ENCODE measurements at regions not wholly inside any gene's neighbourhood (a gene's known extent, or its start where the extent isn't known, plus 50 kb on each side); places are given as distances from the start of the nearest gene placed in this dataset.

DNA sequence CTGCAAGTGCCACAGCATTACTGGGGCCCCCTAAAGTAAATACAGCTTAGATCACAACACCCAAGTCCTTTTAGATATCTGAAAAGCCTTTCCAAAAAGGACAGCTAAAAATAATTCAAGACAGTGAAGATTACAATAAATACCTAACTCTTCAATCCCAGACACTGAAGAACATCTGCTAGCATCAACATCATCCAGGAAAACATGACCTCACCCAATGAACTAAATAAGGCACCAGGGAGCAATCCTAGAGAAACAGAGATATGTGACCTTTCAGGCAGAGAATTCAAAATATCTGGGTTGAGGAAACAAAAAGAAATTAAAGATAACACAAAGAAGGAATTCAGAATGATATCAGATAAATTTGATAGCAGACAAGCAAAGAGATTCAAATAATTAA is 71.7 kb upstream of the TTC14 start:
- TF ChIP-seq, protein P1, sequence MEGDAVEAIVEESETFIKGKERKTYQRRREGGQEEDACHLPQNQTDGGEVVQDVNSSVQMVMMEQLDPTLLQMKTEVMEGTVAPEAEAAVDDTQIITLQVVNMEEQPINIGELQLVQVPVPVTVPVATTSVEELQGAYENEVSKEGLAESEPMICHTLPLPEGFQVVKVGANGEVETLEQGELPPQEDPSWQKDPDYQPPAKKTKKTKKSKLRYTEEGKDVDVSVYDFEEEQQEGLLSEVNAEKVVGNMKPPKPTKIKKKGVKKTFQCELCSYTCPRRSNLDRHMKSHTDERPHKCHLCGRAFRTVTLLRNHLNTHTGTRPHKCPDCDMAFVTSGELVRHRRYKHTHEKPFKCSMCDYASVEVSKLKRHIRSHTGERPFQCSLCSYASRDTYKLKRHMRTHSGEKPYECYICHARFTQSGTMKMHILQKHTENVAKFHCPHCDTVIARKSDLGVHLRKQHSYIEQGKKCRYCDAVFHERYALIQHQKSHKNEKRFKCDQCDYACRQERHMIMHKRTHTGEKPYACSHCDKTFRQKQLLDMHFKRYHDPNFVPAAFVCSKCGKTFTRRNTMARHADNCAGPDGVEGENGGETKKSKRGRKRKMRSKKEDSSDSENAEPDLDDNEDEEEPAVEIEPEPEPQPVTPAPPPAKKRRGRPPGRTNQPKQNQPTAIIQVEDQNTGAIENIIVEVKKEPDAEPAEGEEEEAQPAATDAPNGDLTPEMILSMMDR (conservative IDR thresholded peaks at IDR 0.05; ENCODE audit: low read depth, low read length) = no peak
- no peak overlapping the region for H3K4me3 ChIP-seq (ENCODE audit: low read length)
- DNase-seq (ENCODE audit: low read depth) = no peak

- no peak for DNase-seq (ENCODE audit: low read depth)
- TF ChIP-seq, protein P1 (conservative IDR thresholded peaks at IDR 0.05; ENCODE audit: low read depth, low read length) = no peak
- no peak overlapping the region for H3K4me3 ChIP-seq (ENCODE audit: low read length)
Measured at GRCh38 chr3:180531303-180532278, 70.4 kb upstream of the TTC14 start.

DNA sequence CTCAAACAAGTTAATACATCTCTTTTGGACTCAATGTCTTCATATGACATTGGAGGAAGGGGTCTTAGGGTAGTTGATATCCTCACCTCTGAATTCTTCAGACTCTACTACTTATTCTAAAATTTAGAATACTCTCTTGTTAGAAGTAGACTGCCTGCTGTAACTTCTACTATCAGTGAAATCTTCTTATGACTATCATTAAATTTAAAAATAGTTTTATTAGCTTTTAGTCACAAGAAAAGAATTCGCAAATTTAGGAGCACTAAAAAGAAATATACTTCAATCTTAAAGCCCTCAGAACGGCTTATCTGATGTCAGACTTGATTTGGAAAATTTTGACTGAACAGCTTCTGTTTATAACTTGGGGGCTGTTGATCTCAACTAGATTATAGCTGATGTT is 67.1 kb upstream of the TTC14 start:
- TF ChIP-seq, protein P1 (conservative IDR thresholded peaks at IDR 0.05; ENCODE audit: low read depth, low read length) = no peak
- H3K4me3 ChIP-seq (ENCODE audit: low read length) = no peak overlapping the region
- DNase-seq (ENCODE audit: low read depth) = no peak

DNA sequence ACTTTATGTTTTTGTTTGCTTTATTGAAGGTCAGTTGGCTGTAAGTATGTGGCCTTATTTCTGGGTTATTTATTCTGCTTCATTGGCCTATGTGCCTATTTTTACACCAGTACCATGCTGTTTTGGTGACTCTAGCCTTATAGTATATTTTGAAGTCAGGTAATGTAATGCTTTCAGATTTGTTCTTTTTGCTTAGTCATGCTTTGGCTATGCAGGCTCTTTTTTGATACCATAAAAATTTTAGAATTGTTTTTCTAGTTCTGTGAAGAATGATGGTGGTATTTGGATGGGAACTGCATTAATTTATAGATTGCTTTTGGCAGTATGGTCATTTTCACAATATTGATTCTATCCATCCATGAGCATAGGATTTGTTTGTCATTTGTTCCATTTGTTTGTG is 63.5 kb upstream of the TTC14 start:
- TF ChIP-seq, protein P1 (conservative IDR thresholded peaks at IDR 0.05; ENCODE audit: low read depth, low read length) = no peak
- no peak for DNase-seq (ENCODE audit: low read depth)
- H3K4me3 ChIP-seq (ENCODE audit: low read length) = no peak overlapping the region

DNA sequence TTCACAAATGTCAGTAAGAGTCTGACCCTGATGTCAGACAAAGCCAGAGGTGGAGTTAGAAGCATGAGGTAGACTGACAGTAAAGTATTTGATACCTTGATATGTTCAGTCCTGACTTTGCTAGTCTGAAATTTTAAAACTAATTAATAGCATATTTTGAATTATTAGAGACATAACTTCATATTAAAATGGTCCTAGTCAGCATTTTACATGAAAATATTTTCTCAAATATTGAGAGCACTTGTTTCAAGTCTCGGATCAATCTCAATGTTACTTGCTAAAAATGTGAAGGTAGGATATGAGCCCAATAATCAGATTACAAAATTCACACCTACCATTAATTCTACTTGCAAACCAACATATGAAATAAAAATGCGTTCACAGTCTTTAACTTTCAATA is 58.1 kb upstream of the TTC14 start:
- H3K4me3 ChIP-seq (ENCODE audit: low read length) = no peak overlapping the region
- no peak for DNase-seq (ENCODE audit: low read depth)
- TF ChIP-seq, protein P1 (conservative IDR thresholded peaks at IDR 0.05; ENCODE audit: low read depth, low read length) = no peak

- H3K4me3 ChIP-seq (ENCODE audit: low read length) = no peak overlapping the region
- DNase-seq (ENCODE audit: low read depth) = no peak
- TF ChIP-seq, protein P1 (conservative IDR thresholded peaks at IDR 0.05; ENCODE audit: low read depth, low read length) = no peak
Measured at GRCh38 chr3:180546863-180547262, 55.1 kb upstream of the TTC14 start.

- DNase-seq (ENCODE audit: low read depth) = no peak
- TF ChIP-seq, protein P1 (conservative IDR thresholded peaks at IDR 0.05; ENCODE audit: low read depth, low read length) = no peak
- no peak overlapping the region for H3K4me3 ChIP-seq (ENCODE audit: low read length)
Measured at GRCh38 chr3:180548050-180548449, 53.9 kb upstream of the TTC14 start.

Measured in retinal pigment epithelial cell (primary cell).